Mesendoderm (in vitro differentiated cells): ENCODE measurements at regions not wholly inside any gene's neighbourhood (a gene's known extent, or its start where the extent isn't known, plus 50 kb on each side); places are given as distances from the start of the nearest gene placed in this dataset.

Source experiments
- DNase-seq: peaks from one replicate; pipeline ENCODE4 v3.0.0; 2013
- H2AK5ac ChIP-seq: 2 replicates; pipeline ENCODE4 v1.6.1; 2013; ENCODE audit warnings: low read length, inconsistent platforms
- H2BK120ac ChIP-seq: 2 replicates; pipeline ENCODE4 v1.6.1; 2013; ENCODE audit warnings: low read depth, mild to moderate bottlenecking, low read length, moderate library complexity, mixed read lengths
- H2BK15ac ChIP-seq: replicated peaks from 2 replicates; pipeline ENCODE4 v1.6.1; 2013; ENCODE audit warnings: low read depth, mild to moderate bottlenecking, moderate library complexity
- H2BK5ac ChIP-seq: 2 replicates; pipeline ENCODE4 v1.6.1; 2013; ENCODE audit warnings: low read length, inconsistent platforms
- H3K18ac ChIP-seq: 2 replicates; pipeline ENCODE4 v1.6.1; 2013; ENCODE audit warnings: mild to moderate bottlenecking, low read length, mixed read lengths
- H3K23ac ChIP-seq: one replicate; pipeline ENCODE4 v1.6.1; 2013; ENCODE audit warnings: low read length
- H3K27ac ChIP-seq: 2 replicates; pipeline ENCODE4 v1.5.1; 2013; ENCODE audit warnings: low read depth, mild to moderate bottlenecking, inconsistent platforms, low read length, moderate library complexity
- H3K27me3 ChIP-seq: 2 replicates; pipeline ENCODE4 v1.6.1; 2013; ENCODE audit warnings: low read length, control low read depth, mild to moderate bottlenecking, inconsistent platforms; ENCODE audit not compliant: insufficient read depth, poor library complexity
- H3K36me3 ChIP-seq: 2 replicates; pipeline ENCODE4 v1.6.1; 2013; ENCODE audit warnings: low read length, inconsistent platforms; ENCODE audit not compliant: control insufficient read depth, insufficient read depth
- H3K4ac ChIP-seq: one replicate; pipeline ENCODE4 v1.6.1; 2013; ENCODE audit warnings: low read depth, mild to moderate bottlenecking, low read length, moderate library complexity
- H3K4me1 ChIP-seq: 2 replicates; pipeline ENCODE4 v1.6.1; 2013; ENCODE audit warnings: low read depth, low read length, inconsistent platforms; ENCODE audit not compliant: control insufficient read depth
- H3K4me2 ChIP-seq: 2 replicates; pipeline ENCODE4 v1.6.1; 2013; ENCODE audit warnings: low read length
- H3K4me3 ChIP-seq: 2 replicates; pipeline ENCODE4 v1.5.1; 2013; ENCODE audit warnings: mild to moderate bottlenecking, low read length
- H3K56ac ChIP-seq: one replicate; pipeline ENCODE4 v1.6.1; 2013; ENCODE audit warnings: low read length
- H3K79me1 ChIP-seq: 2 replicates; pipeline ENCODE4 v1.6.1; 2013; ENCODE audit warnings: low read length, inconsistent platforms
- H3K79me2 ChIP-seq: 2 replicates; pipeline ENCODE4 v1.6.1; 2013; ENCODE audit warnings: mild to moderate bottlenecking, low read length; ENCODE audit not compliant: control insufficient read depth, insufficient read depth
- H3K9ac ChIP-seq: 2 replicates; pipeline ENCODE4 v1.6.1; 2013; ENCODE audit warnings: low read length, inconsistent platforms
- H4K5ac ChIP-seq: one replicate; pipeline ENCODE4 v1.6.1; 2013; ENCODE audit warnings: low read length
- H4K8ac ChIP-seq: one replicate; pipeline ENCODE4 v1.6.1; 2013; ENCODE audit warnings: low read depth, mild to moderate bottlenecking, control low read depth, low read length, moderate library complexity
- WGBS: extraction: QIAGEN DNeasy Blood & Tissue Kit; methylation state at CpG from one replicate; pipeline ENCODE4 v1.1.7; 2013; ENCODE audit warnings: low lambda C conversion rate, missing lambda C conversion rate; ENCODE audit not compliant: insufficient coverage; ENCODE audit errors: extremely low coverage; 5-methylcytosine and 5-hydroxymethylcytosine counted together

DNA sequence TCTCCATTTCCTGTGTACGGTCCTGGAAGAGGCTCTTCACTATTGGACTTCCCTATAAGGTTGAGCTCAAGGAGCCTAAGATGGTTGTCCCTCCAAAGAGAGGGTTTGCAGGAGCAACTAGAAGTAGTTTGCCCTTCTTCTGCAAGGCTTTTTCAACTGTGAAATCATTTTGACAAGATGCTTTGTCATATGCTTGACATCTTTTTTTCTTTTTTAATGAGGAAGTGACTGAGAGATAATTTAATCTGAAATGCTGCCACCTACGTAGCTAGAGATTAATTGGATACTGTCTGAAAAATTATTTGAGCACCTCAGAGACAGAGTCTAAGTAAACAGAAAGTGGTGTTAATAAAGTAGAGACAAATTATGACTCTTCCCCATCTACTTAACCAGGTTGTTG lies 97.0 kb downstream of the CHRM3 start:
- Histone ChIP-seq H3K27me3 (no peaks in the 10 kb centered on the region), H3K4me3 (no peak overlapping the region), H3K36me3 (no peaks in the 10 kb centered on the region), H4K8ac (no peak overlapping the region), H3K18ac (no peak overlapping the region), H2BK15ac (no peak overlapping the region), H3K79me2 (no peaks in the 10 kb centered on the region), H3K79me1 (no peaks in the 10 kb centered on the region), H3K4ac (no peak overlapping the region), H2BK5ac (no peak overlapping the region), H3K9ac (no peak overlapping the region), H2AK5ac (no peak overlapping the region), H4K5ac (no peak overlapping the region), H2BK120ac (no peak overlapping the region), H3K4me2 (no peak overlapping the region), H3K4me1 (no peaks in the 10 kb centered on the region), H3K56ac (no peak overlapping the region), H3K23ac (no peak overlapping the region), H3K27ac (no peak overlapping the region)
- no peak for DNase-seq
- WGBS = no CpG with 5 or more reads among the region's 2 CpGs

DNA sequence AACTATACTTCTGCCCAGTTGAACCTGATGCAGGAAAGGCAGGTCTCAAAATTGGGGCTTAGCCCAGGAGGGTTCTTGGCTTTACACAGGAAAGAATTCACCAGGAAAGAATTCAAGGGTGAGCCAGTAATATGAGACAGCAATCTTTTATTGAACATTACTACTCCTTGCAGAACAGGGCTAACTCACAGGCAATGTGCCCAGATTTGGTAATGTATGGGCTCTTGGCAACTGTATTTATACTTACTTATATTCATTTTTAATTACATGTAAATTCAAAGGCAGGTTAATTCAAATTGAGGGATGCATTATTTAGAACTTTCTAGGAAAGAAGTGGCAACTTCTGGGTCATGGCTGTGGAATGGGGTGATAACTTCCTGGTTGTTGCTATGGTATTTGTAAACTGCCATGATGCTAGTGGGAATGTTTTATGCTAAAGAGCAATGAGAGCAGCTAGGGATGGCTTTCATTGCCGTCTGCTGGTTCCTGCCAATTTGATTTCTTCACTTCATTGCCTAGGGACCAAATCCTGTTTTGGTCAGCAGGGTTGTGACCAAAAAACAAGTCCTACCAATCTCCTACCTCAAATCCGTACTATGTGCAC lies 107.5 kb downstream of the CHRM3 start:
- WGBS = no CpG with 5 or more reads among the region's 2 CpGs
- no peak overlapping the region for H3K4me2 ChIP-seq

DNA sequence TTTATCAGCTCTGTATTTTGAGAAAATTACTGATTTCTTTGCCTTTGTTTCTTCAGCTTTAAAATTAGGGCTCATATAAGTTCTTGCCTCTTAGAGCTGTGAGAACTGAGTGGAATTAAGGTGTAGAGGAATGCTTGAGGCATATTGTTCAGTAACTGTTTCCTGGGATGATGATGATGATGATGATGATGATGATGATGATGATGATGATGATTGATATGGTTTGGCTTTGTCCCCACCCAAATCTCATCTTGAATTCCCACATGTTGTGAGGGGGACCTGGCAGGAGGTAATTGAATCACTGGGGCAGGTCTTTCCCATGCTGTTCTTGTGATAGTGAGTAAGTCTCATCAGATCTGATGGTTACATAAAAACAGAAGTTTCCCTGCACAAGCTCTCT lies 118.7 kb downstream of the CHRM3 start:
- Histone ChIP-seq H2AK5ac (no peak overlapping the region), H3K27me3 (no peaks in the 10 kb centered on the region), H4K8ac (no peak overlapping the region), H3K36me3 (no peaks in the 10 kb centered on the region), H2BK120ac (no peak overlapping the region), H2BK5ac (no peak overlapping the region), H3K4me1 (no peaks in the 10 kb centered on the region), H3K56ac (no peak overlapping the region), H3K79me2 (no peaks in the 10 kb centered on the region), H3K4me2 (no peak overlapping the region), H3K23ac (no peak overlapping the region), H3K9ac (no peak overlapping the region), H3K79me1 (no peaks in the 10 kb centered on the region), H4K5ac (no peak overlapping the region), H3K4me3 (no peak overlapping the region), H3K27ac (no peak overlapping the region), H2BK15ac (no peak overlapping the region), H3K4ac (no peak overlapping the region), H3K18ac (no peak overlapping the region)
- DNase-seq = no peak

More for the DNA sequence above, 107.5 kb downstream of the CHRM3 start:
- Histone ChIP-seq H4K5ac (no peak overlapping the region), H4K8ac (no peak overlapping the region), H2AK5ac (no peak overlapping the region), H2BK5ac (no peak overlapping the region), H3K23ac (no peak overlapping the region), H3K27ac (no peak overlapping the region), H3K9ac (no peak overlapping the region), H3K79me2 (no peaks in the 10 kb centered on the region), H3K36me3 (no peaks in the 10 kb centered on the region), H3K4me3 (no peak overlapping the region), H3K4ac (no peak overlapping the region), H3K79me1 (no peaks in the 10 kb centered on the region), H2BK15ac (no peak overlapping the region), H3K27me3 (no peaks in the 10 kb centered on the region), H2BK120ac (no peak overlapping the region), H3K4me1 (no peaks in the 10 kb centered on the region), H3K18ac (no peak overlapping the region), H3K56ac (no peak overlapping the region)
- DNase-seq = no peak

DNA sequence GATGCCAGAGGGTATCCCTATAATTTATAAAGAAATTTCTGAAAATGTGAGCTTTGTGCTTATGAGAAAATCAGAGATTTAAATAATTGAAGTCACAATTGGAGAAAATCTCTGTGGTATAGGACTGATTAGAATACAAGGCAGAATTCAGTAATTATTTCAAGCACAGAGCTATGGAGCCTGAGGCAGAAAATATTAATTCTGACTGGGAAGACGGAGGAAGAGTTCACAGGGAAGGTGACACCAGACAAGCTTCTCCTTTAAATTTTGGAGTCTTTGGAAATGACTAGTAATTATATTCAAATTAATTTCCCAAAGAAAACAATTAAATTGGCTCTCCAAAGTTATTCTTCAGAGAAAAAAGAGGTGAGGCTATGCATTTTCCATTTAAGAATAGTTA lies 121.5 kb downstream of the CHRM3 start:
- Histone ChIP-seq H4K5ac (no peak overlapping the region), H2AK5ac (no peak overlapping the region), H3K23ac (no peak overlapping the region), H2BK5ac (no peak overlapping the region), H3K27me3 (no peaks in the 10 kb centered on the region), H3K4ac (no peak overlapping the region), H3K79me2 (no peaks in the 10 kb centered on the region), H2BK120ac (no peak overlapping the region), H3K4me1 (no peaks in the 10 kb centered on the region), H3K36me3 (no peaks in the 10 kb centered on the region), H3K4me3 (no peak overlapping the region), H3K9ac (no peak overlapping the region), H3K56ac (no peak overlapping the region), H3K18ac (no peak overlapping the region), H3K79me1 (no peaks in the 10 kb centered on the region), H3K4me2 (no peak overlapping the region), H4K8ac (no peak overlapping the region), H2BK15ac (no peak overlapping the region), H3K27ac (no peak overlapping the region)
- no peak for DNase-seq
- WGBS = no CpG with 5 or more reads among the region's 1 CpG

DNA sequence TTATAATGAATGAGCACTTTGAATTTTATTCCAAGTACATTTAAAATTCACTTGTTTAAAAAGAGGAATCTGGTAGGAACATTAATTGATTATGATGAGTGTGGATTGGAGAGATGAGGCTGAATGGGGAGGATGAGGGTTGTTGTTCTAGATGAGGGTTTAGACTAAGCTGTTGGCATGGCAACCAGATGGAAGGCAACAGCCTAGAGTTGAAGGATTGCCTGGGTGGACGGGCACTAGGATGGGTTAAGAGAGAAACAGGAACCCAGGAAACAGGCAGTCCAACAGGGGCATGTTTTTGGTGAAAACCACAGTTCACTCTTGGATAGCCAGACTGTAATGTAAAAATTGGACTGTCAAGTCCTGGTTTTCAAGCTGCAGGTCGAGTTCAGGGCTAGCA lies 125.5 kb downstream of the CHRM3 start:
- Histone ChIP-seq H3K4ac (no peak overlapping the region), H3K4me3 (no peak overlapping the region), H3K27me3 (no peaks in the 10 kb centered on the region), H2BK15ac (no peak overlapping the region), H3K36me3 (no peaks in the 10 kb centered on the region), H3K56ac (no peak overlapping the region), H3K23ac (no peak overlapping the region), H4K5ac (no peak overlapping the region), H3K79me1 (no peaks in the 10 kb centered on the region), H3K4me2 (no peak overlapping the region), H3K9ac (no peak overlapping the region), H2BK120ac (no peak overlapping the region), H3K79me2 (no peaks in the 10 kb centered on the region), H3K4me1 (no peaks in the 10 kb centered on the region), H3K18ac (no peak overlapping the region), H3K27ac (no peak overlapping the region), H2BK5ac (no peak overlapping the region), H2AK5ac (no peak overlapping the region), H4K8ac (no peak overlapping the region)
- WGBS = no CpG with 5 or more reads among the region's 2 CpGs
- DNase-seq = peak; percentile 37

DNA sequence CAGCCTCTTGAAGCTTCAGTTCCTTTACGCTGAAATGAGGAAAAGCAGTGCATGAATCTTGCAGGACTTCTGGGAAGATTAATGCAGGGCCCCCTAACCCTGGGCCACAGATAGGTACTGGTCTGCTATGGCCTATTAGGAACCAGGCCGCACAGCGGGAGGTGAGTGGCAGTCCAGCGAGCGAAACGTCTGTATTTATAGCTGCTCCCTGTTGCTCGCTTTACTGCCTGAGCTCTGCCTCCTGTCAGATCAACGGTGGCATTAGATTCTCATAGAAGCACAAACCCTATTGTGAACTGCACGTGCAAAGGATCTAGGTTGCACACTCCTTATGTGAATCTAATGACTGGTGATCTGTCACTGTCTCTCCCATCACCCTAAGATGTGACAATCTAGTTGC lies 130.2 kb downstream of the CHRM3 start:
- H3K18ac ChIP-seq = no peak overlapping the region
- H3K79me1 ChIP-seq = no peaks in the 10 kb centered on the region
- H3K36me3 ChIP-seq = no peaks in the 10 kb centered on the region
- no peak overlapping the region for H4K8ac ChIP-seq
- no peak overlapping the region for H2BK5ac ChIP-seq
- H2AK5ac ChIP-seq = no peak overlapping the region
- H3K56ac ChIP-seq = no peak overlapping the region
- H2BK15ac ChIP-seq = no peak overlapping the region
- H3K4me3 ChIP-seq = no peak overlapping the region
- H3K79me2 ChIP-seq = no peaks in the 10 kb centered on the region
- no peaks in the 10 kb centered on the region for H3K27me3 ChIP-seq
- no peak overlapping the region for H3K9ac ChIP-seq
- DNase-seq = no peak
- no peak overlapping the region for H3K23ac ChIP-seq
- no peaks in the 10 kb centered on the region for H3K4me1 ChIP-seq
- no peak overlapping the region for H2BK120ac ChIP-seq
- no peak overlapping the region for H3K4ac ChIP-seq
- no peak overlapping the region for H4K5ac ChIP-seq
- no peak overlapping the region for H3K27ac ChIP-seq
- H3K4me2 ChIP-seq = no peak overlapping the region
- WGBS = no CpG with 5 or more reads among the region's 9 CpGs
